A673 (cell line): ENCODE measurements at regions not wholly inside any gene's neighbourhood (a gene's known extent, or its start where the extent isn't known, plus 50 kb on each side); places are given as distances from the start of the nearest gene placed in this dataset.

Experiments used
- BruUV-seq: library from RNA; stranded (reverse); fragments of 400-500 nt; replicated peaks from 2 replicates; lab custom pipeline; 2021; lab: Mats Ljungman, UMichigan
- CTCF ChIA-PET: fragments of 300-600 bp; sonication (Branson Sonifier 250); formaldehyde crosslinking; loops from one replicate; lab custom pipeline; 2022; ENCODE audit warnings: antibody characterized with exemption; lab: Charles Lee
- POLR2A ChIA-PET: fragments of 300-600 bp; sonication (Branson Sonifier 250); formaldehyde crosslinking; loops from one replicate; lab custom pipeline; 2022; ENCODE audit warnings: antibody characterized with exemption; ENCODE audit not compliant: low non-redundant PET; lab: Charles Lee
- DNase-seq: peaks from one replicate; pipeline ENCODE4 v3.0.0-alpha.2; 2015; ENCODE audit warnings: low spot score
- H3K27ac ChIP-seq: fragments of 200-600 bp; sonication (generic); 2 replicates; pipeline ENCODE4 v1.5.1; 2016; ENCODE audit warnings: mixed run types, low read depth, mild to moderate bottlenecking, mixed read lengths, antibody characterized with exemption, low read length; ENCODE audit not compliant: poor library complexity, severe bottlenecking
- H3K27me3 ChIP-seq: fragments of 200-600 bp; sonication (generic); replicated peaks from 2 replicates; pipeline ENCODE4 v1.6.1; 2017; ENCODE audit warnings: mixed run types, low read depth, mild to moderate bottlenecking, mixed read lengths, antibody characterized with exemption, low read length; ENCODE audit not compliant: insufficient read depth, poor library complexity
- H3K36me3 ChIP-seq: fragments of 200-600 bp; sonication (generic); 2 replicates; pipeline ENCODE4 v1.6.1; 2016; ENCODE audit warnings: mixed run types, mild to moderate bottlenecking, mixed read lengths, antibody characterized with exemption, low read length; ENCODE audit not compliant: insufficient read depth, poor library complexity, severe bottlenecking
- H3K4me1 ChIP-seq: fragments of 200-600 bp; sonication (generic); 2 replicates; pipeline ENCODE4 v1.6.1; 2017; ENCODE audit warnings: mixed run types, mild to moderate bottlenecking, mixed read lengths, antibody characterized with exemption, low read length; ENCODE audit not compliant: insufficient read depth, poor library complexity, severe bottlenecking
- H3K4me3 ChIP-seq: fragments of 200-600 bp; sonication (generic); 2 replicates; pipeline ENCODE4 v1.5.1; 2016; ENCODE audit warnings: low read depth, mixed run types, mild to moderate bottlenecking, mixed read lengths, low read length; ENCODE audit not compliant: poor library complexity, severe bottlenecking
- H3K9me3 ChIP-seq: fragments of 200-600 bp; sonication (generic); 2 replicates; pipeline ENCODE4 v1.6.1; 2016; ENCODE audit warnings: mixed run types, low read depth, mild to moderate bottlenecking, mixed read lengths, antibody characterized with exemption, low read length; ENCODE audit not compliant: poor library complexity, severe bottlenecking
- CTCF ChIP-seq: fragments of 300-800, 200-600 bp; sonication (generic); conservative IDR thresholded peaks from 2 replicates; pipeline ENCODE4 v1.5.1; 2017; ENCODE audit warnings: low read depth, mild to moderate bottlenecking, antibody characterized with exemption, low read length, moderate library complexity, mixed read lengths
- EZH2 ChIP-seq: fragments of 200-600 bp; sonication (generic); IDR thresholded peaks from 2 replicates; pipeline ENCODE4 v1.6.1; 2017; ENCODE audit warnings: borderline replicate concordance, low read depth, mild to moderate bottlenecking, mixed read lengths, antibody characterized with exemption, low read length; ENCODE audit not compliant: poor library complexity, severe bottlenecking
- intact Hi-C: fragments of 100-400 bp; cut with micrococcal nuclease; formaldehyde crosslinking; loops from one replicate; pipeline ENCODE4 v1.10.0; 2022; ENCODE audit not compliant: unreplicated experiment

- CTCF ChIA-PET: no interaction called here
Measured at GRCh38 chrX:9221781-9222180, 187.9 kb upstream of the FAM9B start.

GRCh38 chrX:9222299-9222698, 188.4 kb upstream of the FAM9B start:
- no peaks in the 10 kb centered on the region for H3K27me3 ChIP-seq
- DNase-seq: no peak
- no peak overlapping the region for H3K4me3 ChIP-seq
- TF ChIP-seq CTCF (no peak), EZH2 (no peak)
- POLR2A ChIA-PET: no interaction called here
- no peak overlapping the region for H3K27ac ChIP-seq
- H3K9me3 ChIP-seq: no peaks in the 10 kb centered on the region
- H3K4me1 ChIP-seq: no peaks in the 10 kb centered on the region
- no TSS peak for BruUV-seq
- H3K36me3 ChIP-seq: no peaks in the 10 kb centered on the region
- intact Hi-C loops: no loop called here
- CTCF ChIA-PET: no interaction called here

More at GRCh38 chrX:9221781-9222180, 187.9 kb upstream of the FAM9B start:
- no peak for DNase-seq
- no peak for TF ChIP-seq EZH2
- TF ChIP-seq CTCF: no peak
- POLR2A ChIA-PET: no interaction called here
- Histone ChIP-seq H3K36me3 (no peaks in the 10 kb centered on the region), H3K4me1 (no peaks in the 10 kb centered on the region), H3K27ac (no peak overlapping the region), H3K9me3 (no peaks in the 10 kb centered on the region), H3K4me3 (no peak overlapping the region), H3K27me3 (no peaks in the 10 kb centered on the region)
- no TSS peak for BruUV-seq
- intact Hi-C loops: no loop called here

GRCh38 chrX:9227276-9227675, 193.3 kb upstream of the FAM9B start:
- H3K27me3 ChIP-seq: no peaks in the 10 kb centered on the region
- ChIA-PET CTCF (no interaction called here), POLR2A (no interaction called here)
- H3K9me3 ChIP-seq: no peaks in the 10 kb centered on the region
- H3K27ac ChIP-seq: no peak overlapping the region
- TF ChIP-seq EZH2 (no peak), CTCF (no peak)
- H3K4me3 ChIP-seq: no peak overlapping the region
- no peaks in the 10 kb centered on the region for H3K4me1 ChIP-seq
- no TSS peak for BruUV-seq
- DNase-seq: no peak
- no peaks in the 10 kb centered on the region for H3K36me3 ChIP-seq
- intact Hi-C loops: no loop called here
